Central memory CD8-positive, alpha-beta T cell (primary cell): ENCODE measurements at regions not wholly inside any gene's neighbourhood (a gene's known extent, or its start where the extent isn't known, plus 50 kb on each side); places are given as distances from the start of the nearest gene placed in this dataset.

ENCODE experiments used
- ATAC-seq: fragments of 150-1000 bp; cut with Tn5 transposase; replicated peaks from 2 replicates; pipeline ENCODE4 v1.10.0; 2022; ENCODE audit warnings: mild to moderate bottlenecking, moderate FRiP score, moderate number of reproducible peaks; ENCODE audit not compliant: poor library complexity, severe bottlenecking; ENCODE audit errors: extremely low read depth
- DNase-seq, 2 donors: peaks; one replicate each; pipeline ENCODE4 v3.0.0; 2021; ENCODE audit warnings: low spot score in 2 of 2
- H3K27ac Mint-ChIP-seq: one replicate; pipeline ENCODE4 v1.8.0; 2022; ENCODE audit warnings: low read depth, mild to moderate bottlenecking, moderate library complexity, mixed read lengths
- H3K27me3 Mint-ChIP-seq: one replicate; pipeline ENCODE4 v1.8.0; 2022; ENCODE audit warnings: mixed read lengths
- H3K36me3 Mint-ChIP-seq: one replicate; pipeline ENCODE4 v1.8.0; 2022; ENCODE audit warnings: mild to moderate bottlenecking, moderate library complexity, mixed read lengths; ENCODE audit not compliant: insufficient read depth
- H3K4me1 Mint-ChIP-seq: one replicate; pipeline ENCODE4 v1.8.0; 2022; ENCODE audit warnings: mixed read lengths
- H3K4me3 Mint-ChIP-seq: one replicate; pipeline ENCODE4 v1.8.0; 2022; ENCODE audit warnings: mild to moderate bottlenecking, moderate library complexity, mixed read lengths
- H3K9me3 Mint-ChIP-seq: one replicate; pipeline ENCODE4 v1.8.0; 2022; ENCODE audit warnings: mixed read lengths

DNA sequence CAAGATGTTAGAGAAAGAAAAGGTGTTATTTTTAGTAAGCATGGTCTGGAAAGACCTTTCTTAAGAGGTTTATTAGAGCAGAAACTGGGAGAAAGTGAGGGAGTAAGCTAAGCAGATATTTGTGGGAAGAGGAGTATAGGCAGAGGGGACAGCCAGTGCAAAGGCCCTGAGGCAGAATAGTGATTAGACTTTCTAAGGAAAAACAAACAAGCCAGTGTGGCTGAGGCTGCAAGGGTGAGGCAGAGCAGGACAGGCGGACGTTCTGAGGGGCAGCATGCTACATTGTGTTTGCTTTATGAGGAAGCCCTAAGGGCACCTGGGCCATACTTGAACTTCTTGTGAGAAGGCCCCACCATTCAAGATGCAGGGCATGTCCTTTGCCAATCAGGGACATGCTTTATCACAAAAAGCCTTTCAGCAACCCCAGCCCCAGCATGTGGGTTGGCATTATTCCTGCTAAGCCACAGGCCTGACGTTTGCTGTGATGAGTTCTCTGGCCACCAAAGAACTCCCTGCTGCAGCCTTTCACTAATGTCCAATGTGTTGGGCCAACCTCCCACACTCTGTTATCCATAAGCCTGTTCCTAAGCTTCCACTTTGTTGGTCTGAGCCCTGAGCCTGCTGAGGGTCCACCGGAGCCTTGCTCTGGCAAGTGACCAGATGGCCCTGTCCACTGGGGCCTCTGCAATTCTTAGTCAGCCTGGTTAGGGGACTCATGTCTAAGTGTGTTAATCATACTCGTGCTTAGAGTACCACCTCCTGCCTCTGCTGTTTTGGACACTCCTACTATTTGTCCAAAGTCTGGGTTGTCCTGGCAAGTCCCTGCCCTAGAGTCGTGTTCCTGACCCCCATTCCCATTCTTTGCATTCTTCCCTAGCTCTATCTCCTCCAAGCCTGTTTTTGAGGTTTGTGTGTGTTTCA, 209.9 kb upstream of the CTNNB1 start:
- no peaks in the 10 kb centered on the region for H3K9me3 Mint-ChIP-seq
- H3K27ac Mint-ChIP-seq = no peak overlapping the region
- H3K4me1 Mint-ChIP-seq = no peaks in the 10 kb centered on the region
- peaks cover 1% of the 10 kb centered on the region for H3K36me3 Mint-ChIP-seq
- DNase-seq (no peak), ATAC-seq (no peak)
- H3K27me3 Mint-ChIP-seq = peaks cover 75% of the 10 kb centered on the region
- no peak overlapping the region for H3K4me3 Mint-ChIP-seq

DNA sequence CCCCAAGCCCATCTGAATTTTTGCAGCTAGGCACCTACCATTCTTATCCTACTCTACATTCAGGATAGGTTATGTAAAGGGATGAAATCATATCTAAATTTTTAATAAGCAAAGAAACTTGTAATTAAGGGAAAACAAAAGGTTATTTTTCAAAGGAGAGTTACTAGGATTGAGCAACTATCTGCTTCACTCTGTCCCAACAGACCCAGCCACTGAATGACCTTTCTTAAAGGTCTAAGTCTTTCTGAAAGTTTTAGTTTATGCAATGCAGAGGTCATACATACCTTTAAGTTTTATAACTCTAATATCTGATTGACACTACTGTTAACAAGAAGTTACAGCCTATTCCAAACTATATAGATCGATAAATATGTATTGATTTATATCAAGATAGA, 209.2 kb upstream of the CTNNB1 start:
- peaks cover 74% of the 10 kb centered on the region for H3K27me3 Mint-ChIP-seq
- H3K9me3 Mint-ChIP-seq = no peaks in the 10 kb centered on the region

DNA sequence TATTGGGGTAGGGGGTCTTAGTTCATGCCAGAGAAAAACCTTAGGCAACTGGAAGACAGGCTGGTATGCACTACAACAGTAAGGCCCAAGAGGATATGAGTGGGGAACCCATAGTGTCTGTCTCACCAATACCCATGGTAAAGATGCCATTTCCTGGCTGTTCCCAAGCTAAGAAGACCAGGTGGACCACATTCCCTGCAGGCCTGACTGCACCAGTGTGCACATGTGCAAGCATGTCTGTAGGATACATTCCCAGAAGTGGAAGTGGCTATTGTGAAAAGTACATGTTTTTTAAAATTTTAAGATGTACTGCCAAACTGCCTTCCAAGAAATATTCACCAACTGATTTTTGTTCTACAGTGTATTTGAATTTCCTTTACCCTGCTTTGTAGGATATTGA, 207.3 kb upstream of the CTNNB1 start:
- ATAC-seq (no peak), DNase-seq (no peak)
- no peaks in the 10 kb centered on the region for H3K9me3 Mint-ChIP-seq
- no peak overlapping the region for H3K4me3 Mint-ChIP-seq
- H3K27me3 Mint-ChIP-seq = peaks cover 69% of the 10 kb centered on the region
- H3K27ac Mint-ChIP-seq = no peak overlapping the region
- H3K36me3 Mint-ChIP-seq = peaks cover 1% of the 10 kb centered on the region
- no peaks in the 10 kb centered on the region for H3K4me1 Mint-ChIP-seq

More for the DNA sequence above, 209.2 kb upstream of the CTNNB1 start:
- ATAC-seq (no peak), DNase-seq (no peak)
- Mint-ChIP-seq H3K27ac (no peak overlapping the region), H3K4me1 (no peaks in the 10 kb centered on the region), H3K36me3 (peaks cover 1% of the 10 kb centered on the region), H3K4me3 (no peak overlapping the region)

DNA sequence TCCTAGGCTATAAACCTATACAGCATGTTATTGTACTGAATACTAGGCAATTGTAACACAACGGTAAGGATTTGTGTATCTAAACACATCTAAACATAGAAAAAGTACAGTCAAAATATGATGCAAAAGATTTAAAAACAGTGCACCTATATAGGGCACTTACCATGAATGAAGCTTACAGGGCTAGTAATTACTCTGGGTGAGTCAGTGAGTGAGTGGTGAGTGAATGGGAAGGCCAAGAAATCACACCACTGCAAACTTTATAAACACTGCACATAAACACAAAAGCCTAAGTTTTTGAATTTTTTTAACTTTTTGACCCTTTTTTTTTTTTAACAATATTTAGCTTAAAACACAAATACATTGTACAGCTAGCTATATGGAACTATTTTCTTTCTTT, 204.7 kb upstream of the CTNNB1 start:
- DNase-seq (no peak), ATAC-seq (no peak)
- Mint-ChIP-seq H3K27ac (no peak overlapping the region), H3K36me3 (peaks cover 3% of the 10 kb centered on the region), H3K27me3 (peaks cover 65% of the 10 kb centered on the region), H3K4me1 (no peaks in the 10 kb centered on the region), H3K4me3 (no peak overlapping the region), H3K9me3 (no peaks in the 10 kb centered on the region)

DNA sequence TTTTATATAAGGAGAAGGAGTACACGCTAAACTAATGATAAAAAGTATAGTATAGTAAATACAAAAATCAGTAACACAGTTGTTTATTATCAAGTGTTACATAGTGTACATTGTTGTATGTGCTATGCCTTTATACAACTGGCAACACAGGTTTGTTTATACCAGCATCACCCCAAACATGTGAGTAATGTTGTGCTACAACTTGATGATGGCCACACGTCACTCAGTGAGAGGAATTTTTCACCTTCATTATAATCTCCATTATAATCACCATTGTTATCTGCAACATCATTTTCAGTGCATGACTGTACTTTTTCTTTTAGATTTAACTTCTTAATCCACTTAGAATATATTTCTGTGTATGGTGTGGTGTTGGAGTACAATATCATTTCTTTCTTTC, 204.0 kb upstream of the CTNNB1 start:
- Mint-ChIP-seq H3K36me3 (peaks cover 3% of the 10 kb centered on the region), H3K4me1 (no peaks in the 10 kb centered on the region), H3K4me3 (no peak overlapping the region), H3K27me3 (peaks cover 65% of the 10 kb centered on the region), H3K27ac (no peak overlapping the region), H3K9me3 (no peaks in the 10 kb centered on the region)
- DNase-seq = no peak
- no peak for ATAC-seq

DNA sequence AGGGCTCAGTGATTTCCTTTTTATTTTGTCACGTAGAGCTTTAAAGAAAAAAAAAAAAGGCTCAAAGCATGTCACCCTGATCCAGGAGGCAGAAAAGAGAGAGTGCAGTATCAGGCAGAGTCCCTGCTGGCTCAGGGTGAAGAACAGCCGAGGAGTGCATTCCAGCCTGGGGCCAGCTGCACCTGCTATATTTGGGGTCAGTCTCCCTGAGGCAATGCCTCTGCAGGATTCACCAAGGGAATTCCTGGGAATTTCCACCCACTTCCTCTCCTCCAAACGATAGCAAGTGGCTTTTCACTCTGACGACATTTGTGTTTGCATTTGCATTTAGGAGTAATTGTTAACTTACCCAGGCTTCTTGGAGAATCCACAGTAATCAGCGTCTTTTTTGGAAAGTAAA, 202.9 kb upstream of the CTNNB1 start:
- ATAC-seq (no peak), DNase-seq (no peak)
- Mint-ChIP-seq H3K27me3 (peaks cover 71% of the 10 kb centered on the region), H3K9me3 (no peaks in the 10 kb centered on the region), H3K27ac (no peak overlapping the region), H3K4me1 (no peaks in the 10 kb centered on the region), H3K4me3 (no peak overlapping the region), H3K36me3 (peaks cover 3% of the 10 kb centered on the region)

DNA sequence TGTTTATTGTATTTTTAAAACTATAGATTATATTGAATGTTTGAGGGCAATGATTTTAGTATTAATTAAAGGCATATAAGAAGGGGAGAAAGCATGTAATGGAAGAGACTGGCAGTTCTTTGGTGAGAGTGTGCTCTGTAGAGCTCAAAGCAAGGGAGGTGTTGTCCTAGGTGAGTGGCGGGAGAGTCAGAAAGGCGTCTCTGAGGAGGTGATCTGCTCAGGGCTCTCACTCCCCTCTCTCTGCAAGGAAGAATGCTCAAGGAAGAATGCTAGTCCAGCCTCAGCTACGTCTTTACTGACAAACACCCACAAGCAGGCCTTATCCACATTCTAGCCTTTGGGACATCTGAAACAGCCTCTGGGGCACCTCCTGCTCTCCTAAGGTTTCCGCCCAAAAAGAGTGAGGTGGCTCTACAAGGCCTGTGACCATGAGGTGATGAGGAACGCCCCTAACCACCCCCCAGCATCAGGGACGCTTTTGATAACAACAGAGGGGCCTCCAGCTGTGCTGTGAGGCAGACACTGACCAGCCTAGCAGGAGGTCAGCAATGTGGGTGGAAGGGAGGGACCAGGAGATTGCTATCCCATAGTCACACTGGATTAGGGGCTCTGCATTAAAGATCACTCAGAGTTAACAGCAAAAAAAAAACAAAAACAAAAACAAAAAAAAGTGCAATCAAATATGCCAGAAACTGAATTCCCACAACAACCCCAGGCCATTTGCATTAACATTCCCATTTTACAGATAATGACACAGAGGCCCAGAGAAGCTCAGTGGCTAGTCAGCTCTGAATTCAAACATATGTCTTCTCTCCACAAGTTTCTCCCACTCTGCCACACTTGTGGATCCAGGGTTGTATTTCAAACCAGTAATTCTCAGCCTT, 202.2 kb upstream of the CTNNB1 start:
- DNase-seq (no peak), ATAC-seq (no peak)
- H3K36me3 Mint-ChIP-seq = peaks cover 3% of the 10 kb centered on the region

DNA sequence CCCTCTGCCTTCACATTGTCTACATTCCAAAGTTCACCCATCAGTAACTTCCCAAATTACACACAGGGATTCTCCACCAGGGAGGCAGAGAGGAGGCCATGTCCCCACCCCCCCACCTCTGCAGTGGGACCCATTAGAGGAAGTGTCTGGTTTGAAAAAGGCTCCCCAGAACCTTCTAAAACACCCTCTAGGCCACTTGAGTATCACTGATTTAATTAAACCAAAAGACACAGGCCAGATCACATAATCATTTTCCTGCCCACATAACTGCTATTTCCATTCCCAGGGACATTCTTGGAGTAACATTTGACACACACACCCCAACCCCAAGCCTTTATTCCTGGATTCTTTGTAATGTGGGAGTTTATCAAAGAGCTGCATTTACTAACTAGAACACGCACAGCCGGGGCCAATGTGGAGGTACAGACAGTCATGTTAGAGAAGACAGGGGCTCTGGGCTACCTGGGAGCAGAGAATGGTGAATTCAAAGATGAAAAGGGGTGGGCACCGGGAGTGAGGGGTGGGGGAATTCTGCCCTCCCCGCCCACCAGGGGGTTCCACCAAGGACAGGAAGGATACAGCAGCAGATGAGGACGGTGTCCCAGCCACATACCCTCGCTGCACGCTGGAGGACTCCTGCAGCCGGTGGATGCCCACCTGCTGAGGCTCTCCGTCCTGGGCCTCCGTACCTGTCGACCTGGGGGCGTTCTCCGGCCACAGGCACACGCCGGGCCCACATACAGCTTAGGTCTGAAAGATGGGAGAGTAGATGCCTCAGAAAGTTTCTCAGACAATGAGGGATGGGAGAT, 201.4 kb upstream of the CTNNB1 start:
- no peak overlapping the region for H3K4me3 Mint-ChIP-seq
- H3K4me1 Mint-ChIP-seq = no peaks in the 10 kb centered on the region
- peaks cover 69% of the 10 kb centered on the region for H3K27me3 Mint-ChIP-seq
- H3K9me3 Mint-ChIP-seq = no peaks in the 10 kb centered on the region
- no peak for ATAC-seq
- no peak for DNase-seq
- H3K27ac Mint-ChIP-seq = no peak overlapping the region
- H3K36me3 Mint-ChIP-seq = peaks cover 3% of the 10 kb centered on the region

More for the DNA sequence above, 202.2 kb upstream of the CTNNB1 start:
- no peaks in the 10 kb centered on the region for H3K9me3 Mint-ChIP-seq
- no peaks in the 10 kb centered on the region for H3K4me1 Mint-ChIP-seq
- H3K4me3 Mint-ChIP-seq = no peak overlapping the region
- no peak overlapping the region for H3K27ac Mint-ChIP-seq
- peaks cover 71% of the 10 kb centered on the region for H3K27me3 Mint-ChIP-seq

DNA sequence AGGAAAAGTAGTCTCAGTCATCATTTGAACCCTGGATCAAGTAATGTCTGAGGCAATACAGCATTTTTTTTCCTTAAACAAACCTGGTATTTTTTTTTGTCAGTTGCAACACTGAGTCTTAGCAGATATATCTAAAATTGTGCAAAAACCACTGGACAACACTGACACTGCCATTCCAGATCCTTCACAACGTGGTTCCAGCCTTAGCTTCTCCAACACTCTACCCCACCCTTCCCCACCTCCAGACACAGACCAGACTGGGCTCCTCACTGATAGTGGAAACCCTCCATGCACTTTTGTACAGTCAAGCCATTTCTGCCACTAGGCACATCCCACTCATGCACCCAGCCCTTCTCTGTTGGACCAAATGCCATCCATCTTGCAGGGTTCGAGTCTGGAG, 199.6 kb upstream of the CTNNB1 start:
- DNase-seq (no peak), ATAC-seq (no peak)
- no peaks in the 10 kb centered on the region for H3K4me1 Mint-ChIP-seq
- H3K27me3 Mint-ChIP-seq = peaks cover 59% of the 10 kb centered on the region
- H3K4me3 Mint-ChIP-seq = no peak overlapping the region
- H3K27ac Mint-ChIP-seq = no peak overlapping the region
- peaks cover 2% of the 10 kb centered on the region for H3K36me3 Mint-ChIP-seq
- H3K9me3 Mint-ChIP-seq = no peaks in the 10 kb centered on the region

DNA sequence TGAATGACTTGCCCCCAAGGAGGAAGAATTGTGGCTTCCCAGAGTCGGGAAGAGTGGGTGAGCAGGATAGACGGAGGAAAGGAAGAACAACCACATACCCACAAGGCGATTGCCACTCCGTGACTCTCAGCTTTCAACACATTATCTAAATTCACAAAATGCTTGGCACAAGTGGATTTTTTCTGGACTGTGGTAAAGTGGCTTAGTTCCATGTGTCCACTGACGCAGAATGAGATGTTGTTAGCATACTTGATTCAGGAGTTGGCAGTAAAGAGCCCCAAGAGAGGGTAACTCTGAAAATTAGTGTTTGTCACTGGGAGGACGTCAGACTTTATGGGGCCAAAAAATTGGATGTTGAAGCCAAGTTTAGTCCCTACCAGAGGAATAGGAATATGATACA, 198.8 kb upstream of the CTNNB1 start:
- H3K36me3 Mint-ChIP-seq = peaks cover 2% of the 10 kb centered on the region
- H3K27me3 Mint-ChIP-seq = peaks cover 51% of the 10 kb centered on the region
- H3K9me3 Mint-ChIP-seq = no peaks in the 10 kb centered on the region
- H3K27ac Mint-ChIP-seq = no peak overlapping the region
- H3K4me3 Mint-ChIP-seq = no peak overlapping the region
- ATAC-seq (no peak), DNase-seq (no peak)
- H3K4me1 Mint-ChIP-seq = no peaks in the 10 kb centered on the region

DNA sequence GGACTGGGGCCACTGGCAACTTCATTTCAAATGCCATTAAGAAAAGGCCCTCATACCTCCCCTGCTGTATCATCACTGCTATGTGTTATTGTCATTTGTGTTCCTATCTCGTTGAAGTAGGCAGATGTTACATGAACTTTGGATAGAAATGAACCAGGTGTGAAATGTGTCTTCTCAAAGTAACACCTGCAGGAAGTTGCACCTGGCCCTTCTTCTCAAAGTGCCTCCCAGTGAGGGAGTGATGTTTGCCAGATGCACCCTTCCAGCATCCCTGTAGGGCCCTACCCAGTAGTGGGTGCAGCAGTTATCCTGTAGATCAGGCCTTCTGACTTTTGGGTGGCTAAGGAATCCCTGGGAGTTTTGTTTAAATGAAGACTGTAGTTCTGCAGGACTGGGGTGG, 197.7 kb upstream of the CTNNB1 start:
- Mint-ChIP-seq H3K27me3 (peaks cover 43% of the 10 kb centered on the region), H3K4me1 (no peaks in the 10 kb centered on the region), H3K9me3 (no peaks in the 10 kb centered on the region), H3K4me3 (no peak overlapping the region), H3K36me3 (peaks cover 2% of the 10 kb centered on the region), H3K27ac (no peak overlapping the region)
- ATAC-seq (no peak), DNase-seq (no peak)

DNA sequence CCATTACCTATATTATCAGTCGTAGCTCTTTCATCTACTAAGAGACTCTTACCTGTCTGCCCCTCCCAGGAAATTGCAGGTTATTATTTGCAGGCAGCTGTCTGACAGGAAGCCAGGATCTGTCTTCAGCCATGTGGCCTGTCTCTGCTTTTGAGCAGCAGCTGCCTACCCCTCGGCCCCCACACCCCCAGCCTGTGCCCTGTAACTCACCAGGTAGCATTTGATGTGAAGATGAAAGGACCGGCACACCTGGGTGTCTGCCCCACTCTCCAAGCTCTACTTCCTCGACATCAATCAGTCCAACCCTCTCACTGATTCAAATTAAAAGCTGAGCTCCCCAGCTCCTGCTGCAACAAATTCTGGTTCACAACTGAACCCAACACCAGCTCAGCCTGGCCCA, 197.2 kb upstream of the CTNNB1 start:
- Mint-ChIP-seq H3K36me3 (peaks cover 2% of the 10 kb centered on the region), H3K9me3 (no peaks in the 10 kb centered on the region), H3K27ac (no peak overlapping the region), H3K4me3 (no peak overlapping the region), H3K4me1 (no peaks in the 10 kb centered on the region), H3K27me3 (peaks cover 49% of the 10 kb centered on the region)
- ATAC-seq (no peak), DNase-seq (no peak)
